HG02642 (cell line): ENCODE measurements at regions not wholly inside any gene's neighbourhood (a gene's known extent, or its start where the extent isn't known, plus 50 kb on each side); places are given as distances from the start of the nearest gene placed in this dataset.
"Not testable (repeated sequence)": the region's sequence is repeated elsewhere in the genome, so short reads cannot be mapped to it uniquely, and the experiment has no call there.

ENCODE experiments used
- ATAC-seq: cut with Tn5 transposase; IDR thresholded peaks from one replicate; pipeline ENCODE4 v1.9.1; 2021; ENCODE audit warnings: mild to moderate bottlenecking; ENCODE audit not compliant: unreplicated experiment, poor library complexity

GRCh38 chr11:14573539-14574057 is 53.4 kb upstream of the PSMA1 start:
- ATAC-seq: not testable (repeated sequence)

DNA sequence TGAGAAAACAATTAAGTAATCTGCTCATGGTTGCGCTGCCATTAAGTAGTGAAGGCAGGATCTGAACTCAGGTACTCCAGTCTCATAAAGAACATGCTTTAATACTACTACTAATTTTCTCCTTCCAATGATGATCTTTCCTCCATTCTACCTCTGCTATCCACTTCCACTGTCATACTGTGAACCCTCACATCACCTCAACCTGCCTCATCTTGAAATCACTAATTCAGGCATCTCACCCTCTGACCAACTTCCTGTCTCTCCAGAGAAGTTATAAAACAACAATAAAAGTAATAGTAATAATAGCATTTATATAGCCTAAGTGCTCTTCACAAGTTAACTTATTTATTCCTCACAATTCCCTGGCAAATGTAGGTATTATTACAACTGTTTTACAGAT is 57.1 kb upstream of the PSMA1 start:
- no peak for ATAC-seq

DNA sequence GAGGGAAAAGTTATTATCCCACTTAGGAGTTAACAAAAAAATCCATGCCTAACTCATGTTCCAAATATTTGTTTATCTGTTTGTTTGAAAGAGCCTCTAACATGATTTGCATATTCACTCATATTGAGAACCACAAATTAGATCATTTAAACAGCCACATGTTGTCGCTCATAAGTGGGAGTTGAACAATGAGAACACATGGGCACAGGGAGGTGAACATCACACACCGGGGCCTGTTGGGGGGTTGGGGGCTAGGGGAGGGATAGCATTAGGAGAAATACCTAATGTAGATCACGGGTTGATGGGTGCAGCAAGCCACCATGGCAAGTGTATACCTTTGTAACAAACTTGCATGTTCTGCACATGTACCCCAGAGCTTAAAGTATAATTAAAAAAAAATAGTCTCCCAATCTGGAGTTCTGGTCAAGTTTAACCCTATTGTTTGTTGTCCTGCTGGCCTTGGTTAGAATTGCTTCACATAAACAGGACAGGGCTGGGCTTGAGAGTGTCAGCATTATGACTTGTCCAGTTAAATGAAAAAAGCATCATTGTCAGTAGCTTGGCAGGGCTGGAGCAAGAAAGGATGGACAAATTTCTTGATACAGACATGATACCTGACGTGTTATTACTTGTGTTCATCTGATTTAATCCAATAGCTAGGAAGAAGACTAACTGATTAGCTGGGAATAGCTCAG is 57.8 kb upstream of the PSMA1 start:
- no peak for ATAC-seq

GRCh38 chr11:14578541-14578956 is 58.4 kb upstream of the PSMA1 start:
- peak; percentile 100 for ATAC-seq

DNA sequence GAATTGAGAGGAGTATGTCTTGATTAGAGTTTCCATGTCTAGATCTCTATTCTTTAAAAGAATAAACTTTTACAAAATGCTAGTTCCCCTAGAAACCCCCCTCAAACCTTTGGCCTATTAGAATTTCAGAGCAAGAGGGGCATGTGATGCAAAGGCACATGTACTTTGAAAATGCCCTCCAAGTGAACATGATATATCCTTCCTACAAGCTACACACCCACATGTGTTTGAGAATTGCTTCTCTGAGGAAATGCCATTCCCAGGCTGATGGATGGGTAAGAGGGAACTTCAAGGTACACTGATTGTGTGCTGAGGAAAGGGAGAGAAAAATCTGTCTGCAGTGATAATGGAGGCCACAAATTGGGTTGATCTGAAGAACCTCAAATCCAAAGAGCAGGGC is 59.5 kb upstream of the PSMA1 start:
- no peak for ATAC-seq

- ATAC-seq: no peak
These were observed 60.8 kb upstream of the PDE3B start for GRCh38 chr11:14582793-14583192.

GRCh38 chr11:14583252-14584034 is 60.2 kb upstream of the PDE3B start:
- no peak for ATAC-seq

DNA sequence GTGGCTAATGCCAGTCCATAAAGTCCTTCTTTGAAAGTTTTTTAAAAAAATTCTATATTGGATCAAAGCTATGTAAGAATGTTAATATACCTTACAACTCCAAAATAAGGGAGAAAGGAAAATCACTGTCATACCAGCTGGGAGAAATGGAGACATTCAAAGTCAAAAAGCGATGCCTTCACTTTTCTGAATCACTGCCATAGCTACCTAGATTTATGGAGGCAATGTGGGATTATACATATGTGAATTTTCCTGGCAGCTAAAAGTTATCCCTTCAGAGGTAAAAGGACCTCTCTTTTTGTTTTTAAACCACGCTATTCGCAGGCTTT is 59.6 kb upstream of the PDE3B start:
- ATAC-seq: no peak

GRCh38 chr11:14584595-14584994 is 59.0 kb upstream of the PDE3B start:
- ATAC-seq: no peak

- ATAC-seq: no peak
These were observed 58.2 kb upstream of the PDE3B start for GRCh38 chr11:14585438-14585837.

DNA sequence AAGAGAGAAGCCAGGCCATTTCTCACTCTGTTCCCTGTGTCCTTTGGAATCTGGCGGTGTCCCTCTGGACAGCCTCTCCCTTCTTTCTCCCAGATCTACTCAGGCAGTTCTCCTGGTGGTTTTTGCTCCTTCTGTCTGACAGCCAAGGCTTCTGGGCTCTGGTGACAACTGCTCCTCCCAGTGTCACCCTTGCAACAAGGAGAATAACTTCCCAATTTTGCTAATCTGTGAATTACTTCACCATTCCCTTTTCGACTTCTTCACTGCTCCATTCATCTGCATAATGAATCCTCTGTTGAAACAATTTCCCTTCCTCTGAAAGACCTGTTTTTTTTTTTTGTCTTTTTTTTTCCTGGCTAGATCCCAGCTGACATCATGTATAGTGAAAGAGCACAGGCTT is 56.3 kb upstream of the PDE3B start:
- no peak for ATAC-seq

DNA sequence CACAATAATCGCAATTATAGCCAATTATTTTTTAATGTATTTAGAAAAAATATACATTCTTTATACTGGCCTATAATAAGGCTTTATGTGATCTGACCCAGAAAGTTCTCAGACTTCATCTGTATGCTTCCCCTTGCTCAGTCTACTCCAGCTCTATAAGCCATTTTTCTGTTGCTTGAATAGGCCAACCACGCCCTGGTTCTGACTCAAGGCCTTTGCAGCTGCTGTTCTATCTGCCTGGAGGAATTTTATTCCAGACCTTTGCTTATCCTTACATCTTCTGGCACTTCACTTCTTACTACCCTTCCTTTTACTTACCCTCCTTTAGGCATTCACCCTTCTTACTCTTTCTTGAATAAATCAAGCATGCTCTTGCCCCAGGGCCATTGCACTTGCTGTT is 54.9 kb upstream of the PDE3B start:
- no peak for ATAC-seq

- ATAC-seq: no peak
These were observed 54.2 kb upstream of the PDE3B start for GRCh38 chr11:14589421-14589820.

- ATAC-seq: not testable (repeated sequence)
These were observed 52.6 kb upstream of the PDE3B start for GRCh38 chr11:14591046-14591445.

- no peak for ATAC-seq
These were observed 49.9 kb upstream of the PDE3B start for GRCh38 chr11:14593671-14594070.
